ENCODE measurements at regions not wholly inside any gene's neighbourhood (a gene's known extent, or its start where the extent isn't known, plus 50 kb on each side); places are given as distances from the start of the nearest gene placed in this dataset.

- DNase-seq: no peak
- no peaks in the 10 kb centered on the region for H3K36me3 ChIP-seq
- no peaks in the 10 kb centered on the region for H3K9me3 ChIP-seq
- no peaks in the 10 kb centered on the region for H3K4me1 ChIP-seq
- no peaks in the 10 kb centered on the region for H3K27me3 ChIP-seq
- H3K4me3 ChIP-seq: no peak overlapping the region
- H3K27ac ChIP-seq: no peak overlapping the region
- TF ChIP-seq CTCF (IDR thresholded peaks at IDR 0.05): no peak
- TF ChIP-seq POLR2A (IDR thresholded peaks at IDR 0.05): no peak
Measured at GRCh38 chr4:30461218-30461617, 259.0 kb upstream of the PCDH7 start.

GRCh38 chr4:30462445-30463090 lies 257.6 kb upstream of the PCDH7 start:
- no peaks in the 10 kb centered on the region for H3K4me1 ChIP-seq
- H3K4me3 ChIP-seq: no peak overlapping the region
- no peak overlapping the region for H3K27ac ChIP-seq
- no peak for DNase-seq
- H3K27me3 ChIP-seq: no peaks in the 10 kb centered on the region
- no peaks in the 10 kb centered on the region for H3K9me3 ChIP-seq
- TF ChIP-seq POLR2A (IDR thresholded peaks at IDR 0.05) (no peak), CTCF (IDR thresholded peaks at IDR 0.05) (no peak)
- H3K36me3 ChIP-seq: no peaks in the 10 kb centered on the region

GRCh38 chr4:30471861-30472260 lies 248.3 kb upstream of the PCDH7 start:
- Histone ChIP-seq H3K27me3 (no peaks in the 10 kb centered on the region), H3K9me3 (no peaks in the 10 kb centered on the region), H3K27ac (no peak overlapping the region), H3K36me3 (no peaks in the 10 kb centered on the region), H3K4me1 (no peaks in the 10 kb centered on the region), H3K4me3 (no peak overlapping the region)
- TF ChIP-seq POLR2A (IDR thresholded peaks at IDR 0.05): no peak
- TF ChIP-seq CTCF (IDR thresholded peaks at IDR 0.05): no peak
- no peak for DNase-seq

- no peaks in the 10 kb centered on the region for H3K9me3 ChIP-seq
- H3K4me1 ChIP-seq: no peaks in the 10 kb centered on the region
- no peaks in the 10 kb centered on the region for H3K36me3 ChIP-seq
- no peak overlapping the region for H3K27ac ChIP-seq
- no peak for TF ChIP-seq CTCF (IDR thresholded peaks at IDR 0.05)
- no peak for TF ChIP-seq POLR2A (IDR thresholded peaks at IDR 0.05)
- H3K4me3 ChIP-seq: no peak overlapping the region
- DNase-seq: no peak
- no peaks in the 10 kb centered on the region for H3K27me3 ChIP-seq
Measured at GRCh38 chr4:30473225-30473624, 246.9 kb upstream of the PCDH7 start.

GRCh38 chr4:30495251-30495650 lies 224.9 kb upstream of the PCDH7 start:
- Histone ChIP-seq H3K9me3 (peaks cover 0 to 4% (median 0%) of the 10 kb centered on the region in 4 donors), H3K4me1 (no peaks in the 10 kb centered on the region), H3K27ac (no peak overlapping the region), H3K4me3 (no peak overlapping the region), H3K36me3 (no peaks in the 10 kb centered on the region), H3K27me3 (no peaks in the 10 kb centered on the region)
- no peak for DNase-seq
- TF ChIP-seq POLR2A (IDR thresholded peaks at IDR 0.05) (no peak), CTCF (IDR thresholded peaks at IDR 0.05) (no peak)
